SK-N-SH treated with all-trans-retinoic acid at 6 μM for 48 hours (cell line): ENCODE measurements at regions not wholly inside any gene's neighbourhood (a gene's known extent, or its start where the extent isn't known, plus 50 kb on each side); places are given as distances from the start of the nearest gene placed in this dataset.

ENCODE experiments used
- ATAC-seq: fragments of 200-7000 bp; cut with Tn5 transposase; 3 replicates; pipeline ENCODE4 v1.9.1; 2020; ENCODE audit warnings: mild to moderate bottlenecking, moderate library complexity
- CSDC2 ChIP-seq: fragments of 250-450 bp; sonication (Bioruptor Pico); IDR thresholded peaks from 2 replicates; pipeline ENCODE4 v1.5.0; 2020; ENCODE audit warnings: mild to moderate bottlenecking, moderate library complexity
- CSRNP3 ChIP-seq: fragments of 250-450 bp; sonication (Bioruptor Pico); IDR thresholded peaks from 2 replicates; pipeline ENCODE4 v1.5.1; 2021; ENCODE audit warnings: mild to moderate bottlenecking, moderate library complexity
- GLIS3 ChIP-seq: fragments of 250-450 bp; sonication (Bioruptor Pico); IDR thresholded peaks from 2 replicates; pipeline ENCODE4 v1.5.0; 2020; ENCODE audit warnings: mild to moderate bottlenecking, moderate library complexity
- ISL1 ChIP-seq: fragments of 250-450 bp; sonication (Bioruptor Pico); IDR thresholded peaks from 2 replicates; pipeline ENCODE4 v2.1.2; 2022; ENCODE audit warnings: mild to moderate bottlenecking, moderate library complexity
- OSR1 ChIP-seq: fragments of 250-450 bp; sonication (Bioruptor Pico); IDR thresholded peaks from 2 replicates; pipeline ENCODE4 v1.8.0; 2022; ENCODE audit warnings: moderate library complexity, mild to moderate bottlenecking, inconsistent platforms
- POU6F1 ChIP-seq: fragments of 250-450 bp; sonication (Bioruptor Pico); IDR thresholded peaks from 2 replicates; pipeline ENCODE4 v1.8.0; 2021; ENCODE audit warnings: low read depth, mild to moderate bottlenecking, moderate library complexity, borderline replicate concordance
- PPARA ChIP-seq: fragments of 250-450 bp; sonication (Bioruptor Pico); IDR thresholded peaks from 2 replicates; pipeline ENCODE4 v1.5.0; 2020; ENCODE audit warnings: mild to moderate bottlenecking, borderline replicate concordance
- RARB ChIP-seq: fragments of 250-450 bp; sonication (Bioruptor Pico); IDR thresholded peaks from 2 replicates; pipeline ENCODE4 v1.8.0; 2021; ENCODE audit warnings: mild to moderate bottlenecking, moderate library complexity
- TCF4 ChIP-seq: fragments of 250-450 bp; sonication (Bioruptor Pico); IDR thresholded peaks from 2 replicates; pipeline ENCODE4 v1.8.0; 2021; ENCODE audit warnings: mild to moderate bottlenecking, moderate library complexity, borderline replicate concordance
- TOX ChIP-seq: fragments of 250-450 bp; sonication (Bioruptor Pico); IDR thresholded peaks from 2 replicates; pipeline ENCODE4 v1.8.0; 2021; ENCODE audit warnings: mild to moderate bottlenecking, moderate library complexity, borderline replicate concordance
- ZC3H10 ChIP-seq: fragments of 250-450 bp; sonication (Bioruptor Pico); IDR thresholded peaks from 2 replicates; pipeline ENCODE4 v1.5.1; 2021; ENCODE audit warnings: mild to moderate bottlenecking, moderate library complexity
- ZFP3 ChIP-seq: fragments of 250-450 bp; sonication (Bioruptor Pico); IDR thresholded peaks from 2 replicates; pipeline ENCODE4 v1.5.0; 2020; ENCODE audit warnings: mild to moderate bottlenecking, moderate library complexity
- ZNF8 ChIP-seq: fragments of 450-650 bp; formaldehyde crosslinking; IDR thresholded peaks from 2 replicates; pipeline ENCODE4 v1.5.0; 2020; ENCODE audit warnings: mild to moderate bottlenecking, moderate library complexity
- TF ChIP-seq, protein P1 (sequence below): fragments of 250-450 bp; sonication (Bioruptor Pico); IDR thresholded peaks from 2 replicates; pipeline ENCODE4 v1.5.0; 2020; ENCODE audit warnings: mild to moderate bottlenecking, moderate library complexity
- TF ChIP-seq, protein P2 (sequence below): fragments of 250-450 bp; sonication (Bioruptor Pico); IDR thresholded peaks from 2 replicates; pipeline ENCODE4 v1.8.0; 2020; ENCODE audit warnings: mild to moderate bottlenecking, moderate library complexity, borderline replicate concordance

- TF ChIP-seq, protein P1, sequence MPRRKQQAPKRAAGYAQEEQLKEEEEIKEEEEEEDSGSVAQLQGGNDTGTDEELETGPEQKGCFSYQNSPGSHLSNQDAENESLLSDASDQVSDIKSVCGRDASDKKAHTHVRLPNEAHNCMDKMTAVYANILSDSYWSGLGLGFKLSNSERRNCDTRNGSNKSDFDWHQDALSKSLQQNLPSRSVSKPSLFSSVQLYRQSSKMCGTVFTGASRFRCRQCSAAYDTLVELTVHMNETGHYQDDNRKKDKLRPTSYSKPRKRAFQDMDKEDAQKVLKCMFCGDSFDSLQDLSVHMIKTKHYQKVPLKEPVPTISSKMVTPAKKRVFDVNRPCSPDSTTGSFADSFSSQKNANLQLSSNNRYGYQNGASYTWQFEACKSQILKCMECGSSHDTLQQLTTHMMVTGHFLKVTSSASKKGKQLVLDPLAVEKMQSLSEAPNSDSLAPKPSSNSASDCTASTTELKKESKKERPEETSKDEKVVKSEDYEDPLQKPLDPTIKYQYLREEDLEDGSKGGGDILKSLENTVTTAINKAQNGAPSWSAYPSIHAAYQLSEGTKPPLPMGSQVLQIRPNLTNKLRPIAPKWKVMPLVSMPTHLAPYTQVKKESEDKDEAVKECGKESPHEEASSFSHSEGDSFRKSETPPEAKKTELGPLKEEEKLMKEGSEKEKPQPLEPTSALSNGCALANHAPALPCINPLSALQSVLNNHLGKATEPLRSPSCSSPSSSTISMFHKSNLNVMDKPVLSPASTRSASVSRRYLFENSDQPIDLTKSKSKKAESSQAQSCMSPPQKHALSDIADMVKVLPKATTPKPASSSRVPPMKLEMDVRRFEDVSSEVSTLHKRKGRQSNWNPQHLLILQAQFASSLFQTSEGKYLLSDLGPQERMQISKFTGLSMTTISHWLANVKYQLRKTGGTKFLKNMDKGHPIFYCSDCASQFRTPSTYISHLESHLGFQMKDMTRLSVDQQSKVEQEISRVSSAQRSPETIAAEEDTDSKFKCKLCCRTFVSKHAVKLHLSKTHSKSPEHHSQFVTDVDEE (CRISPR knock-in tag), result no peak
- TF ChIP-seq ZC3H10 (CRISPR knock-in tag) (no peak), GLIS3 (CRISPR knock-in tag) (no peak), OSR1 (CRISPR knock-in tag) (no peak), TOX (CRISPR knock-in tag) (no peak), POU6F1 (no peak)
Observed at GRCh38 chr2:66851449-66851872, 416.5 kb downstream of the MEIS1 start (continued).

- no peak for ATAC-seq
- no peak for TF ChIP-seq PPARA
- no peak for TF ChIP-seq CSRNP3
- TF ChIP-seq, protein P2, sequence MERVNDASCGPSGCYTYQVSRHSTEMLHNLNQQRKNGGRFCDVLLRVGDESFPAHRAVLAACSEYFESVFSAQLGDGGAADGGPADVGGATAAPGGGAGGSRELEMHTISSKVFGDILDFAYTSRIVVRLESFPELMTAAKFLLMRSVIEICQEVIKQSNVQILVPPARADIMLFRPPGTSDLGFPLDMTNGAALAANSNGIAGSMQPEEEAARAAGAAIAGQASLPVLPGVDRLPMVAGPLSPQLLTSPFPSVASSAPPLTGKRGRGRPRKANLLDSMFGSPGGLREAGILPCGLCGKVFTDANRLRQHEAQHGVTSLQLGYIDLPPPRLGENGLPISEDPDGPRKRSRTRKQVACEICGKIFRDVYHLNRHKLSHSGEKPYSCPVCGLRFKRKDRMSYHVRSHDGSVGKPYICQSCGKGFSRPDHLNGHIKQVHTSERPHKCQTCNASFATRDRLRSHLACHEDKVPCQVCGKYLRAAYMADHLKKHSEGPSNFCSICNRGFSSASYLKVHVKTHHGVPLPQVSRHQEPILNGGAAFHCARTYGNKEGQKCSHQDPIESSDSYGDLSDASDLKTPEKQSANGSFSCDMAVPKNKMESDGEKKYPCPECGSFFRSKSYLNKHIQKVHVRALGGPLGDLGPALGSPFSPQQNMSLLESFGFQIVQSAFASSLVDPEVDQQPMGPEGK (CRISPR knock-in tag), result no peak
Observed at GRCh38 chr2:66852953-66853352, 418.0 kb downstream of the MEIS1 start.

GRCh38 chr2:66853585-66853984 lies 418.7 kb downstream of the MEIS1 start:
- TF ChIP-seq ZNF8 (no peak), RARB (CRISPR knock-in tag) (no peak), CSRNP3 (no peak)
- TF ChIP-seq, all 23 proteins: peak for 0

DNA sequence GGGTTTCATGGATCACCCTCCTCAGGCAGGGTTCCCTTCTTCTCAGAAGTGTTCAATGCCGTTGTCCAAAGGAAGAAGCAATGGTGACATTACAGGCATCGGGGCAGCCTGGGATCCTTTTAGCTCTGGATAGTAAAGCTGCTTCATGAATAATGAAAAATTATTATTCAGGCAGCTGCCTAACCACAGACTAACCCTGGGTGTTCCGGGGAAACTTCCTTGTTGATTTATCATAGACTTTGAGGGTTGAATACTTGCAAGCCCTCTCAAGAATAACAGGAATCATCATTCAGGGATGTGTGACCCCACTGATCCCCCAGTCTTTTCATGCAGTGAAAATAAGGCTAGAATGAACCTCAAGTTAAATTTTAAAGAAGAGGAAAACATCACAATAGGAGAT lies 419.4 kb downstream of the MEIS1 start:
- no peak for ATAC-seq
- no peak for TF ChIP-seq CSDC2 (CRISPR knock-in tag)
- TF ChIP-seq ZFP3 (CRISPR knock-in tag), result no peak
- TF ChIP-seq TCF4 (CRISPR knock-in tag), result no peak
- TF ChIP-seq, protein P1 (CRISPR knock-in tag), result no peak
- TF ChIP-seq TOX (CRISPR knock-in tag), result no peak
- TF ChIP-seq PPARA, result no peak
- no peak for TF ChIP-seq ISL1 (CRISPR knock-in tag)

More at GRCh38 chr2:66853585-66853984, 418.7 kb downstream of the MEIS1 start:
- ATAC-seq, result no peak
